ENCODE measurements at regions not wholly inside any gene's neighbourhood (a gene's known extent, or its start where the extent isn't known, plus 50 kb on each side); places are given as distances from the start of the nearest gene placed in this dataset.

DNA sequence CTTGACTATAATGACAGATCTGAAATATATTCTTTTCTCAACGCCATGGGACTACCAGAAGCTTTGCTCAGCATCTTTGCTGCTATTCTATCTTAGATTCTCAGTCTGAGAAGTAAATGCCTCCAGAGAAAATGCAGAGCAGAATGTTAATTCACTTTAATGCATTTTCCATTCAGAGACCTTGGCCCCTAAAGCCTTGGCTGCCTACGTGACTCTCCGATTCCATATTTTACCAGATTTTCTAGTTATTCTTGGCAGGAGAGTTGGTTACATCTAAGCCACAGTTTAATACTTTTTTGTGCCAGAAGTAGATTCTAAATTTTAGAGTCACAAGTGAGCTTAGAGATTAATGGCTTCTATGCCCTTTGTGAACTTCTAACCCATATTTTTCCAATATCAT, 837.1 kb upstream of the POU3F3 start:
- H2BK5ac ChIP-seq (ENCODE audit: insufficient read length, low read length): no peak overlapping the region
- H3K14ac ChIP-seq (ENCODE audit: insufficient read depth, low read length): no peak overlapping the region
- no peak for DNase-seq
- Mint-ChIP-seq H3K27me3 (ENCODE audit: low read depth) (no peaks in the 10 kb centered on the region), H3K9me3 (peaks cover 13 to 19% of the 10 kb centered on the region in 2 experiments), H3K4me3 (no peak overlapping the region), H3K27ac (no peak overlapping the region), H3K36me3 (ENCODE audit: insufficient read depth in 1 of 3, low read depth in 3 of 3) (peaks cover 2 to 25% (median 5%) of the 10 kb centered on the region in 3 experiments; a peak in 6 of 7 replicates), H3K4me1 (no peaks in the 10 kb centered on the region)
- no peak overlapping the region for H3T11ph ChIP-seq (ENCODE audit: low read length)
- no peak overlapping the region for H3K27ac ChIP-seq (ENCODE audit: insufficient read length, low read depth, low read length)
- TF ChIP-seq, protein P1, sequence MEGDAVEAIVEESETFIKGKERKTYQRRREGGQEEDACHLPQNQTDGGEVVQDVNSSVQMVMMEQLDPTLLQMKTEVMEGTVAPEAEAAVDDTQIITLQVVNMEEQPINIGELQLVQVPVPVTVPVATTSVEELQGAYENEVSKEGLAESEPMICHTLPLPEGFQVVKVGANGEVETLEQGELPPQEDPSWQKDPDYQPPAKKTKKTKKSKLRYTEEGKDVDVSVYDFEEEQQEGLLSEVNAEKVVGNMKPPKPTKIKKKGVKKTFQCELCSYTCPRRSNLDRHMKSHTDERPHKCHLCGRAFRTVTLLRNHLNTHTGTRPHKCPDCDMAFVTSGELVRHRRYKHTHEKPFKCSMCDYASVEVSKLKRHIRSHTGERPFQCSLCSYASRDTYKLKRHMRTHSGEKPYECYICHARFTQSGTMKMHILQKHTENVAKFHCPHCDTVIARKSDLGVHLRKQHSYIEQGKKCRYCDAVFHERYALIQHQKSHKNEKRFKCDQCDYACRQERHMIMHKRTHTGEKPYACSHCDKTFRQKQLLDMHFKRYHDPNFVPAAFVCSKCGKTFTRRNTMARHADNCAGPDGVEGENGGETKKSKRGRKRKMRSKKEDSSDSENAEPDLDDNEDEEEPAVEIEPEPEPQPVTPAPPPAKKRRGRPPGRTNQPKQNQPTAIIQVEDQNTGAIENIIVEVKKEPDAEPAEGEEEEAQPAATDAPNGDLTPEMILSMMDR (conservative IDR thresholded peaks at IDR 0.05): no peak
- no peak overlapping the region for H2BK20ac ChIP-seq (ENCODE audit: low read depth, low read length, poor library complexity, severe bottlenecking)
- H4K8ac ChIP-seq (replicated peaks; ENCODE audit: insufficient read length, low read depth, low read length): no peak overlapping the region
- no peaks in the 10 kb centered on the region for H4K20me1 ChIP-seq (ENCODE audit: control insufficient read depth, insufficient read depth, insufficient read length)
- H3K4me2 ChIP-seq (ENCODE audit: insufficient read depth, insufficient read length, low read length): no peak overlapping the region
- H3K79me2 ChIP-seq (ENCODE audit: insufficient read depth, low read length): no peaks in the 10 kb centered on the region
- H4K5ac ChIP-seq (ENCODE audit: insufficient read length, low read depth, low read length): no peak overlapping the region
- no peak overlapping the region for H2BK15ac ChIP-seq (ENCODE audit: low read depth, low read length)
- H4K91ac ChIP-seq (ENCODE audit: insufficient read length, low read depth, low read length): no peak overlapping the region
- no peak overlapping the region for H3K4ac ChIP-seq (ENCODE audit: low read depth, low read length)
- H2AFZ ChIP-seq (ENCODE audit: low read length): no peak overlapping the region
- H2AK5ac ChIP-seq (ENCODE audit: insufficient read length, low read length): no peak overlapping the region
- H3K4me1 ChIP-seq (ENCODE audit: insufficient read depth, low read length): no peaks in the 10 kb centered on the region
- no peak overlapping the region for H3K56ac ChIP-seq (ENCODE audit: insufficient read length, low read depth, low read length)
- no peak overlapping the region for H2BK120ac ChIP-seq (ENCODE audit: low read depth, low read length, poor library complexity, severe bottlenecking)
- WGBS (ENCODE audit: extremely low coverage, insufficient read length, low lambda C conversion rate): no CpG with 5 or more reads among the region's 3 CpGs
- H3K27me3 ChIP-seq (ENCODE audit: insufficient read depth, low read length): no peaks in the 10 kb centered on the region
- no peak overlapping the region for H2BK12ac ChIP-seq (ENCODE audit: insufficient read length, low read depth, low read length)
- no peak overlapping the region for H3K18ac ChIP-seq (ENCODE audit: insufficient read length, low read depth, low read length)
- no peaks in the 10 kb centered on the region for H3K9me3 ChIP-seq (ENCODE audit: control insufficient read depth, low read depth, low read length)
- no peaks in the 10 kb centered on the region for H3K23me2 ChIP-seq (ENCODE audit: insufficient read length, low read depth, low read length, poor library complexity, severe bottlenecking)
- H3K23ac ChIP-seq (ENCODE audit: insufficient read length, low read depth, low read length): no peak overlapping the region
- H3K79me1 ChIP-seq (ENCODE audit: insufficient read depth, low read depth, low read length, poor library complexity, severe bottlenecking): no peaks in the 10 kb centered on the region
- no peak overlapping the region for H3K9ac ChIP-seq (ENCODE audit: extremely low read depth, insufficient read length, low read length)

All from H9 (cell line).